HG03575 (cell line): ENCODE measurements at regions not wholly inside any gene's neighbourhood (a gene's known extent, or its start where the extent isn't known, plus 50 kb on each side); places are given as distances from the start of the nearest gene placed in this dataset.

Source experiments
- ATAC-seq: cut with Tn5 transposase; IDR thresholded peaks from one replicate; pipeline ENCODE4 v1.9.1; 2021; ENCODE audit not compliant: unreplicated experiment, insufficient number of reproducible peaks, low FRiP score; ENCODE audit errors: extremely low read depth

DNA sequence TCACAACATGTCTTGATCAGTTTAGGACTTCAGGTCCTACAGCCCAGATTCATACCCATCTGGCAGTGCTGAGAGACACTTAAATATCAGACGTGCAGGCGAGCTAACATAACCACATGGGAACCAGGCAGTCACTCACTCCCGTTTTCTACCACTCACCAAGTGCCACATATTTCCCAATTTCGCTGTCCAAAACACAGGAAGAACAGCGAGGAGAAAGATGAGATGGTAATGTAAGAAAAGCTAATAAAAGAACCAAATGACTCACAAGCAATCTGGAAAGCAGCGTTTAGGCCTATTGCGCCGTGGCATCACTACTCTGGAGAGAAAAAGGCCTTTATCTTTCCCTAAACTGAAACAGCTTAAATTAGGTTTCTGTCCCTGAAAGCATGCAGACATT, 647.8 kb upstream of the SLC39A10 start:
- ATAC-seq = no peak

DNA sequence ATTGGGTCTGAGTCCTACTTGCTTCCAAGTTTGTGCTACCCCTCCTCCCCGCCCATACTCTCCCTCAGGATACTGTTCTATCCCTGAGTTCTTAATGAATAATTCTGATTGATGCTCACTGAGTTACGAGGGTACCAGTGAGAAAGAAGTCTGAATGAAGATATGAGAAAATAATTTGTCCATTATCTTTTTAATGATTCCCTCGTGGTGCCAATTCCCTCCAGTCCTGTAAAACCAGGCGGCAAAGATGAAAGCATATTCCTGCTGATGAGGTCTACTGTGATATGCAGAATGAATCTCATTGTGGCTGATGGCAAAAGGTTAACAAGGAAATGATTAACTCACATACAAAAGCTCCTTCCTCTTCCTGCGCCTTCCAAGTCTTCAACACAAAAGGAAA, 650.2 kb upstream of the SLC39A10 start:
- no peak for ATAC-seq

DNA sequence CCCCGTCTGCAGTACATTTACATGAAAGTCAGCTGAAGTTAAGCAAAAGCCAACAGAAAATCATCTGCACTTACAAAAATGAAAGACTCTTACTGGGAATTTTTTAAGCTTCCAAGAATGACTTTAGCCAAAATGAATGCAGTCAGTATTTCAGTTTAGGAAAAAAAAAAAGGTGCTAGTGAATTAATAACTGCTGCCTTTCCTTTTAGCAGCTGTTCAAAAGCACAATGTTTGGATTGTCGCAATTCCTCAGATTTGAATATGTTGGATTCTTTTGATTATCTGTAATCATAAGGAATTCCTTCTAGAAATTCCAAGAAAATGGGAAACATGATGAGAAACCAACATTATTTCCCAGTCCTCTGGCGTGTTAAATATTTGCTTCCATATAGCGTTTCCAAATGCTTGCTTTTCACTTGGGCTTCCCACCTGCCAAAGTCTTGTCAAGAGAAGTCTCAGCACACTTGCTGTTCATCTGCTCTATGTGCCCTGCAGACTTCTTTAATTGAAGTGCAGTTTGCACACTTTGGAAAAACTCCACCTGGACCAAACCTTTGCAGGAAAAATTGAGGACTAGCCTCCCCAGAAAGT, 653.0 kb upstream of the SLC39A10 start:
- no peak for ATAC-seq

DNA sequence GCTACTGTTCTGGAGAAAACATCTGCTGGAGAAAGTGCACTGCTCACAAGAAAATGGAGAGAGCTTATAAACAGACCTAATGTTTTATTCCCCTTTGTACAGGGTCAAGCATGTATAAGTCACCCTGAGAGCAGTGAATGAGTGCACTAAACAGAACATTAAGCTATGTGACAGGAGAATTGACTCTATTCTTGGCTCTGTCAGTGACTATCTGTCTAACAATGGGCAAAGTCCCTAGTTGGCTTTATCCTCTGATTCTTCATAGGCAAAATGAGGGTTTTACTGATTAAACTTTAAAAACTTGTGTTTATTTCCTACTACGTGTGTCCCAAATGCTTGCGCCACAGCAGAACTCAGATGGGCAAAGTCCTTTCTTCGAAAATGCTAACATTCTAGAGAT, 655.1 kb upstream of the SLC39A10 start:
- no peak for ATAC-seq

DNA sequence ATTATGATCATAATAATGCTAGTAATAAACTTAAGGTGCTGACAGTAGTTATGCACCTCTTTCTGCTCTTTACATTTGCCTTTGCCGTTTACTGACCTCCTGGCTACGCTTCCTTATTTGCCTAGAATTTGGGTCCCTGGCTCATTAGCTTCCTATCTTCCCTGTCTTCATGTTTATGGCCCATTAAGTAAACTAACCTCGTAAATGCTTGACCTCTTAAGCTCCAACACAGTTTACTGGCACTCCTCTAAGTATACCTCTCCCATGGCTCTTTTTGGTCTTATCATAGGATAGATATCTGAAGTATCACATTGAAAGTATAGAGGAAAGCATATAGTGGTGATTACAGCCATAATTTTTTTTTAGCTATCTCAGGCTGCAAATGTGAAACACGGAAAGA, 657.3 kb upstream of the SLC39A10 start:
- ATAC-seq = no peak

DNA sequence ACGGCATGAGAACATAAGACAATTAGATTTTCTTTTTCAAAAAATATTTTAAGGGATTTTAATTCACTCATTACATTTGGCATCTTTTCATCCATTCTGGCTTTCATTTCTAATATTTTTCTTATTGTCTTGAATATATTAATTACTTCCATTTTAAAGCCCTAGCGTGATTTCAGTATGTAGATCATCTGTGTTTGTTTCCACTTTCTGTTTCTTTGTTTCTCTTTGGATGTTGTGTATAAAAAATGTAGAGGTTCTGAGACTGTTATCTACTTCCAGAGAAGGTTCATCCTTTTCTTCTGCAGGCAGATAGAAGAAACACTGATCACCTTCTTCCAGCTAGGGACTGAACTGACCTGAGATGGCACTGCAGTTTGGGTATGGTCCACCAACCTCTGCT, 664.4 kb upstream of the SLC39A10 start:
- no peak for ATAC-seq

DNA sequence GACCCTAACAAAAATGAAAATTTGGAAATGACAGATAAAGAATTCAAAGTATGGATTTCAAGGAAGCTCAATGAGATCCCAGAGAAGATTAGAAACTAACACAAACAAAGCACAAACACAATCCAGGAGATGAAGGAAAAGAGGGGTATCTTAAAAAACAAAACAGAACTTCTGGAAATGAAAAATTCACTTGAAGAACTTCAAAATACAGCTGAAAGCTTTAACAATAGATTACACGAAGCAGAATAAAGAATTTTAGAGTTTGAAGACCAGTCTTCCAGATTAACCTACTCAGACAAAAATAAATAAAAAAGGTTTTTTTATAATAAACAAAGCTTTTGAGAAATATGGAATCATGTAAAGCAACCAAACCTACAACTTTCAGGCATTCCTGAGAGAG, 671.8 kb upstream of the SLC39A10 start:
- no peak for ATAC-seq

DNA sequence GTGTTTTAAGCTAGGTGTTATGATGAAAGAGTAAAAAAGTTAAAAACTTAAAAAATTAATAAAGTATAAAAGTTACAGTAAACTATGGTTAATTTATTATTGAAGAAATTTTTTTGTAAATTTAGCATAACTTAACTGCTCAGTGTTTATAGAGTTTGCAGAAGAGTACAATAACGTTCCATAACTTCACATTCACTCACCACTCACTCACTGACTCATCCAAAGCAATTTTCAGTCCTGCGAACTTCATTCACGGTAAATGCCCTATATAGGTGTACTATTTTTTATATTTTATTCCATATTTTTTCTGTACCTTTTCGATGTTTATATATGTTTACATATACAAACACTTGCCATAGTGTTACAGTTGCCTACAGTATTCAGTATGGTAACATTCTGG, 694.8 kb upstream of the SLC39A10 start:
- ATAC-seq = no peak

DNA sequence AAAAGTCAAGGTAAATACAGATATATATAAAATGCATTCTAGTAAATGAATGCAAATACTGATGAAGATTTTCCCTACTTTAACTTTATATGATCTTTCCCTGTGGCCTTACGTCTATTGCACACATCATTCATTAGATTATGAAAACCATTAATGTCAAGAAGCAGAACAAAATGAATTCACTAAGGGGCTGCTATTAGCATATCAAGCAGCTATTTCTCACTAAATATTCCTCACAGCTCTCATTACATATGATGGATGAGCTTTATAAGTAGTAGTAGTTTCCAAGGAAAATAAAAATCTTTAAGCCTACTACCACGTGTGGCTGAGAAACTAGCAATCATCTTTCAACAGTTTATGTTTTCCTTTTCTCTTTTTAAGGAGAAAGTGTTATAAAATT, 702.8 kb upstream of the SLC39A10 start:
- ATAC-seq = no peak

DNA sequence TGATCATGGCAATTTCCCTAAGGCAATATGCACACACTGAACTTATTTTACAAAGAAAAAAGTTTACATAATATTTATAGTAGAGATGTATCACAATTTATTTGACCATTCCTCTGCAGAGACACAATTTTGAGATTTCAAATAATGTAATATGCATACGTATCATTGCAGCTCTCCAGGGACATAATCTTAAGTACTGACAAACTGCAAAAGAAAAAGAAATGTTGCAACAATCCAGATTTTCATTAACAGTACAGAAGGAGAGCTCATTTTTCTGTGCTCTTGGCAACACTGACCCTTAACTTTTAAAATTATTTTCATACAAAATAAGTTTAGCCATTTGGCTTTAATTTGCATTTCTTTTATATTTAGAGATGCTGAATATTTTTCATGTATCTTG, 710.2 kb upstream of the SLC39A10 start:
- no peak for ATAC-seq

DNA sequence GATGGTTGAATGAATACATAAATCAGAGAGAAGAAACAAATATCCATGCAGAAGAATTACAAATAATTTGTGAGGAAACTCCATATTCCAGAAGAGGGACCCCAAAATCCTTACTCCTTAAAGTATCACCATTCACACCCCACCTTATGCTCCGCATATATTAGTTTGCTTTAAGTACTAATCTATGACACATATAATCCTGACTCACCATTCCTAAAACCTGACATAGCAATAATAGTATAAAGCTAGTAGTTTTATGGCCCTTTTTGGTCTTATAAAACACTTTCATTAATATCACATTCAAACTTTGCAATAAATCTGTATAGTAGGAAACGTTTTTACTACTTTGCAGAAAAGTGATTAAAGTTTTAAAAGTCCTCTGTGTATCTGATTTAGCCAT, 719.0 kb upstream of the SLC39A10 start:
- ATAC-seq = no peak

DNA sequence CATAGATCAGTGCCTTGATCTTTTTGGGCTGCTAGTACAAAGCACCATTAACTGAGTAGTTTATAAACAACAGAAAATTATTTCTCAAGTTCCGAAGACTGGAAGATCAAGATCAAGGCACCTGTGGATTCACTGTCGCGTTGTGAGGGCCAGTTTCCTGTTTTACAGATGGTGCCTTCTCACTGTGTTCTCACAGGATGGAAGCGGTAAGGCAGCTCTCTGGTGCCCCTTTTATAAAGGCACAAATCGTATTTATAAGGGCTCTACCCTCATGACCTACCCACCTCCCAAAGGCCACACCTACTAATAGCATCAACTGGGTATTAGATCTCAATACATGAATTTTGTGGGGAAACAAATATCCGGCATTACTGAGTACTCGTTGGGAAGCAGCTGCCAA, 729.5 kb upstream of the SLC39A10 start:
- no peak for ATAC-seq

DNA sequence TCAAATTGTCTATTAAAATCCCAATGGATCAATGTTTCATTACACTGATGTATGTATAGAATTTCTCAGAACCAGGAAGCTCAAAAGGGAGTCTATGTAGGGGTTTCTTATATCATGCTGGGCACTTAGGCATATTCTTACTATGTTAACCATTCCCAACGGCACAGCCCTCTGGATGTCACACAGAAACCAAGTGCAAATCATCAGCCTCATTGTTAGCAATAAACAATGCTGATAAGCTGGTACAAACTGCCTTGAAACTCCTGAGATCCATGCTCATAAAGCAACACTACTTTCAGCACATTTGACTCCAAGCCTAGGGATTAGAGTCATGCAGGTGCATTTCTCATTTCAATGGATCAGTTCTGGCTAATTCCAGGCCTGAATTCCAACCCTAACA, 730.2 kb upstream of the SLC39A10 start:
- no peak for ATAC-seq

DNA sequence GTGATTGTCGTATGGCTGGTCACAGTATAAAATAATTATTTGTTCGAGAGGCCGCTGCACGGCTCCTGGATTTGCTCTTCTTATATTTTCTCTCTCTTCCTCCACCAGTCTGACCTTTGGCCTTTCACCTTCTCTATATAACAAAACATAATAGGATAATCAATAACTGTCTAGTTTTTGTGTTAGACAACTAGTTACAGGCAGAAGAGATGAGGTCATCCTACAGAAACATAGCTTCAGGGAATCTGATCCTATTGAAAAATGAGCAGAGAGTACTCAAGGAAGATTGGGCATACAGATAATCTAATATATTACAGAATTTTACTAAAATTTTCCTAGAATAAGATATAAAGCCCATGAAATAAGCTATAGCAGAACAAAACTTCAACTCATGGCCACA, 731.3 kb upstream of the SLC39A10 start:
- no peak for ATAC-seq

DNA sequence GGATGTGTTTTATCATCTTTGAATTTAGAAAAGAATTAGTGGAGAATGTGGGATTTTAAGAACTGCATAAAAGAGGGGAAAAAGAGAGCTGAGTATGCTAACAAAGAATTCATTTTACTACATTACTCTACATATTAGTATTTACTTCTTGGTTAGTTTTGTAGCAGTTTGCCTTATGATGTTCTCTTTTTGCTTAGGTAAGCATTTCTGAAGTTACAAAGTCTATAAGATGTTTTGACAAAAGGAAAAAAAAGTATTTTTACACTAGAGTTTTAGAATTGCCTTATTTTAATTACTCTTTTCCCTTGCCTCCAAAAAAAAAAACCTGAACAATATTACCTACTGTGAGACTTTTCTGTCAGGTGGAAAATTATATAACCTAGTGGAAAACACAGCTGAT, 739.5 kb upstream of the SLC39A10 start:
- no peak for ATAC-seq

DNA sequence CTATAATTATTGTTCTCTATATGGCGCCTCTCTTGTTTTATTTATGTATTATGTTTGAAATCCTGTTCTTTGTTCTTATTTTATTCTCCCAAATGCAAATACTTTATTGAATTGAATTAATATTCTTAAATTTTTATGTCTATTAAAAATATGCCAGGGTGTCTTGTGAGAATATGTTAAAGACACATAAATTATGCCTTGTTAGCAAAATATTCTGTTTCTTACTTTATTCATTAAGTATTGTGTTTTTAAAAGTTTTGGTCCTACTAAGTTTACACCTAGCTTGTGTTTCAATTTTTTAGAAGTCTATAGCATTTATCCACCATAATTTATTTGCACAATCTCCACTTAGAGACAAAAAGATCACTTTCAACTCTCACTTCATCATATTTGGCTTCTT, 741.5 kb upstream of the SLC39A10 start:
- ATAC-seq = no peak

DNA sequence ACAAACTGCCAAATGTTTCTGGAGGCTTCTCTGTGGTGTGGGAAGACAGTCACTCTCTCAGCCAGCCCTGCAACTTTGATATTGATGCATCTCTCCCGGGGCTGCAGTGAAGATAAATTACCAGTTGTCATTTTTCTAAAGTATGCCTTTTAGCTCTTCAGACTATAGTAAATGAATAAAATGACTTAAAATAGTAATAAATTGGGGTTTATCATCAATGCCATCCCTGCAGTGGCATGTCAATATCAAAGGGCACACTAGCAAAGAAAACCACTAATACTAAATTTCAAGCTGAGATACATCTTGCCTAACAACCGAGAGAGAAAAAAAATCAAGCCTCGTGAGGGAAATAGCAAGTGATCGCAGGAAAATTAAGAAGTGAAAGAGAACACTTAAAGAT, 749.5 kb upstream of the SLC39A10 start:
- no peak for ATAC-seq

DNA sequence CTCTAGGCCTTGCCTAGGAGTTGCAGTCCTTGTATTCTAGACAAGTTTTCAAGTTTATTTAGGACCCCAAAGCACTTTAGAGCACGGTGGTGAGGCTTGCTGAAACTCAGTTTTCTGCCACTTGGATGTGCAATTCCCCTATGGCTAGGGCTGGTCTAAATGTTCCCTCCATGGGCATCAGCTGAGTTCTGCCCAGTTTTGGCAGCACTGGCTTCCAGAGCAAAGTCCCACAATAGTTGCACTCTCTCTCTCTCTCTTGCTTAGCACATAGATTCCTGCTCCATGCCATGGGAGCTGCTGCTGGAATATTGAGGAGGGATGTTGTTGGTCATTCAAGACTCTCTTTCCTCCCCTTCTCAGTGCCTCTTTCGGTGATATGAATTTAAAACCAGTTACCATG, 760.2 kb upstream of the SLC39A10 start:
- no peak for ATAC-seq

DNA sequence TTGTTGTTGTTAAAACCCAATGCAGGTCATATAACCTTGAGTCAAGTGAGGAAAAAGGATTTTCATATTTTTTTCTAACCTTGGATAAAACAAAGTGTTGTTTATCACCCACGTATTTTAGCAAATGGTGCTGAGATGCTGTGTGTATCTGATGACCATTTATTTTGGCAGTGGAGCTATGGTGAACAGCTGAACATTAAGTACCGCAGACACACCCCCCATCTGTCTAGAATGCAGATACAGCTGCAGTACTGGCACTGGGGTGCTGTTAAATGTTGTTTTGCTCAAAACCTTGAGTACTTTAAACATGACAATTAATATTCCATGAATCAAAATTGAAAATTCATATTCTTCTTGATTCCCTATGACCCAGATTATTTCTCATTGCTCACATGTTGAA, 773.3 kb upstream of the SLC39A10 start:
- no peak for ATAC-seq

DNA sequence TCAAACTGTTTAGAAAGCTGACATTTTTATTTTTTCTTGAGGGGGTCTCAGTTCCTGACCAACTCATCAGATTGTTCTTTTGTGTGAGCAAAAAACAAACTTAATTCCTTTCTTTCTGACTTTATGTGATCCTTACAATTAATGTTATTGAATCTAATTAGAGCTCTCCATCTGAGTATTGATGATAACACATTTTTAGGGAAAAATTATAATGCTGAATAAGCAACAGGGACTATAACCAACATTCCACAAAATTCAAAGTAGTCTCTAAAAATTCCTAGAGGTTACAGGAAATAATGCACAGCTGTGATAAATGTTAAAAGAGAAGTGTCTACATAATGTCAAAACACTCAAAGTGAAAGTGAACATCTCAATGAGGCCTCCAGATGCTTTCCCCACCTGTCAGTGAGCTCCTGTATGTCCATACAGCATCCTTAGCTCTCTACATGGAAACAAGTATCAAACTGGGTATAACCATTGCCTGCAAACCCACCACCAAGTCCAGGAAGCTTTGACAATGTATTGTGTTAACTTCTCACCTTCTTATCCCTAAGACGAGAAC, 786.0 kb upstream of the SLC39A10 start:
- ATAC-seq = no peak

DNA sequence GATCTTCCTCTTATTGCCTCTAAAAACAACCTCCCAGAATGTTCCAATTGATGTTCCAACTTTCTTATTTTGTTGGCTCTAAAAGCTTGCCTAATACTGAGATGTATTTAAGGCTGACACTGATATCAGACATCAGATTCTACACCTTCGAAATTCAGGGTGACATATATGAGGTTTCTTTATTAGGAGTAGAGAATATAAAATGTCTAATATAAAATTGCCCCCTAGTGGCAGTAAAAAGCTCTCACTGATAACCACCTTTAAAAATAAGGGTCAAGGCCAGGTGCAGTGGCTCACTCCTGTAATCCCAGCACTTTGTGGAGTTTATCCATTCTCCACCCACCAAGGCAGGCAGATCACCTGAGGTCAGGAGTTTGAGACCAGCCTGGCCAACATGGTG, 789.7 kb upstream of the SLC39A10 start:
- ATAC-seq = no peak
